HG02852 (cell line): ENCODE measurements at regions not wholly inside any gene's neighbourhood (a gene's known extent, or its start where the extent isn't known, plus 50 kb on each side); places are given as distances from the start of the nearest gene placed in this dataset.

Experiments used
- ATAC-seq: cut with Tn5 transposase; IDR thresholded peaks from one replicate; pipeline ENCODE4 v1.9.1; 2021; ENCODE audit warnings: mild to moderate bottlenecking, moderate library complexity; ENCODE audit not compliant: unreplicated experiment

- ATAC-seq, result no peak
Observed at GRCh38 chr18:64207820-64208219, 58.9 kb upstream of the LINC00305 start.

GRCh38 chr18:64203295-64203694 lies 54.4 kb upstream of the LINC00305 start:
- peak; percentile 43 for ATAC-seq

- ATAC-seq, result no peak
Observed at GRCh38 chr18:64202863-64203262, 54.0 kb upstream of the LINC00305 start.

GRCh38 chr18:64202210-64202836 lies 53.4 kb upstream of the LINC00305 start:
- ATAC-seq, result peak; percentile 54

- no peak for ATAC-seq
Observed at GRCh38 chr18:64201781-64202180, 52.9 kb upstream of the LINC00305 start.

GRCh38 chr18:64199581-64199980 lies 50.7 kb upstream of the LINC00305 start:
- ATAC-seq, result no peak
